GM13976 (cell line): ENCODE measurements at regions not wholly inside any gene's neighbourhood (a gene's known extent, or its start where the extent isn't known, plus 50 kb on each side); places are given as distances from the start of the nearest gene placed in this dataset.
"Not testable (repeated sequence)": the region's sequence is repeated elsewhere in the genome, so short reads cannot be mapped to it uniquely, and the experiment has no call there.

ENCODE experiments used
- DNase-seq: peaks from one replicate; pipeline ENCODE4 v3.0.0; 2012; ENCODE audit warnings: low spot score
- CTCF ChIP-seq: IDR thresholded peaks from 2 replicates; pipeline ENCODE4 v1.5.1; 2012; ENCODE audit warnings: borderline replicate concordance, mild to moderate bottlenecking; ENCODE audit not compliant: insufficient read depth; ENCODE audit errors: extremely low read depth, missing control alignments, control extremely low read depth
- in situ Hi-C: fragments of 300-500 bp; cut with MboI; formaldehyde crosslinking; loops from one replicate; pipeline ENCODE4 v1.12.0; 2022; ENCODE audit warnings: low sequenced_read_pairs, mixed read lengths, inconsistent platforms; ENCODE audit not compliant: unreplicated experiment

- in situ Hi-C loops = no loop called here
- no peak for TF ChIP-seq CTCF
- DNase-seq = no peak
These were observed 1083.3 kb downstream of the NXPH1 start for GRCh38 chr7:9516662-9517061.

GRCh38 chr7:9523579-9523978 is 1090.2 kb downstream of the NXPH1 start:
- in situ Hi-C loops = no loop called here
- DNase-seq = no peak

GRCh38 chr7:9552431-9552830 is 1119.0 kb downstream of the NXPH1 start:
- in situ Hi-C loops, DNase-seq: not testable (repeated sequence)

More at GRCh38 chr7:9523579-9523978, 1090.2 kb downstream of the NXPH1 start:
- TF ChIP-seq CTCF = no peak

- no peak for DNase-seq
- in situ Hi-C loops = no loop called here
- TF ChIP-seq CTCF = no peak
These were observed 1124.4 kb downstream of the NXPH1 start for GRCh38 chr7:9557853-9558252.

GRCh38 chr7:9575716-9576115 is 1142.3 kb downstream of the NXPH1 start:
- no peak for TF ChIP-seq CTCF
- in situ Hi-C loops = no loop called here
- no peak for DNase-seq

GRCh38 chr7:9582824-9583223 is 1149.4 kb downstream of the NXPH1 start:
- TF ChIP-seq CTCF = no peak
- in situ Hi-C loops = no loop called here
- no peak for DNase-seq

- no peak for DNase-seq
- in situ Hi-C loops = no loop called here
- TF ChIP-seq CTCF = no peak
These were observed 1165.0 kb downstream of the NXPH1 start for GRCh38 chr7:9598411-9598810.
